Fibroblast of lung (primary cell): ENCODE measurements at regions not wholly inside any gene's neighbourhood (a gene's known extent, or its start where the extent isn't known, plus 50 kb on each side); places are given as distances from the start of the nearest gene placed in this dataset.
A peak's percentile ranks its signal among the peaks of the same experiment; 100 is the strongest.

ENCODE experiments used
- DNase-seq, 2 donors: peaks; one replicate each; pipeline versions ENCODE4 v3.0.0 to v3.0.0-alpha.2; 2010; ENCODE audit warnings: low read depth in 2 of 2
- H2AFZ ChIP-seq: 2 replicates; pipeline ENCODE4 v1.5.1; 2012; ENCODE audit warnings: low read length, control low read depth, inconsistent platforms
- H3K27ac ChIP-seq: 2 replicates; pipeline ENCODE4 v1.5.1; 2011; ENCODE audit warnings: low read length, control low read depth; ENCODE audit not compliant: insufficient read depth
- H3K27me3 ChIP-seq: 2 replicates; pipeline ENCODE4 v1.5.1; 2011; ENCODE audit warnings: mild to moderate bottlenecking, low read length; ENCODE audit not compliant: control insufficient read depth, insufficient read depth
- H3K36me3 ChIP-seq: 2 replicates; pipeline ENCODE4 v1.5.1; 2011; ENCODE audit warnings: low read length; ENCODE audit not compliant: control insufficient read depth, insufficient read depth
- H3K4me1 ChIP-seq: 2 replicates; pipeline ENCODE4 v1.5.1; 2011; ENCODE audit warnings: low read length; ENCODE audit not compliant: control insufficient read depth, insufficient read depth; ENCODE audit errors: extremely low read depth
- H3K4me2 ChIP-seq: 2 replicates; pipeline ENCODE4 v1.5.1; 2011; ENCODE audit warnings: low read length, control low read depth; ENCODE audit not compliant: insufficient read depth; ENCODE audit errors: extremely low read depth
- H3K4me3 ChIP-seq, 4 experiments: fragments of 200-600 bp in 1 of 4; sonication (generic) in 1 of 4; replicated peaks in 1 of 4; 2 replicates each; pipeline ENCODE4 v1.5.1; 2011 to 2016; ENCODE audit warnings: low read length in 4 of 4, low read depth in 3 of 4, mild to moderate bottlenecking in 3 of 4, control low read depth in 2 of 4, inconsistent platforms in 1 of 4, mixed read lengths in 1 of 4; ENCODE audit not compliant: insufficient read depth in 1 of 4; ENCODE audit errors: control extremely low read depth in 1 of 4
- H3K79me2 ChIP-seq: 2 replicates; pipeline ENCODE4 v1.5.1; 2012; ENCODE audit warnings: mild to moderate bottlenecking, low read length, inconsistent platforms; ENCODE audit not compliant: control insufficient read depth, insufficient read depth
- H3K9ac ChIP-seq: 2 replicates; pipeline ENCODE4 v1.5.1; 2011; ENCODE audit warnings: mild to moderate bottlenecking, low read length, control low read depth; ENCODE audit not compliant: insufficient read depth
- H3K9me3 ChIP-seq: 2 replicates; pipeline ENCODE4 v1.5.1; 2012; ENCODE audit warnings: low read depth, low read length; ENCODE audit not compliant: control insufficient read depth, insufficient read depth
- H4K20me1 ChIP-seq: 2 replicates; pipeline ENCODE4 v1.5.1; 2011; ENCODE audit warnings: low read length; ENCODE audit not compliant: control insufficient read depth, insufficient read depth; ENCODE audit errors: extremely low read depth
- CTCF ChIP-seq, 2 donors: IDR thresholded peaks in 1 of 2; conservative IDR thresholded peaks in 1 of 2; 1 replicate in 1 of 2; 2 replicates in 1 of 2; pipeline ENCODE4 v1.5.1; 2011 to 2012; ENCODE audit warnings: low read length in 2 of 2, control low read depth in 1 of 2, inconsistent platforms in 1 of 2, low read depth in 1 of 2, mild to moderate bottlenecking in 1 of 2
- EZH2 ChIP-seq: IDR thresholded peaks from 2 replicates; pipeline ENCODE4 v1.5.1; 2012; ENCODE audit warnings: low read length, control low read depth, mild to moderate bottlenecking; ENCODE audit errors: missing control alignments

GRCh38 chr5:82549263-82549662 is 271.1 kb upstream of the RPS23 start:
- no peak overlapping the region for H3K9ac ChIP-seq

GRCh38 chr5:82544004-82544403 is 265.9 kb upstream of the RPS23 start:
- Histone ChIP-seq H3K4me1 (no peaks in the 10 kb centered on the region), H2AFZ (no peak overlapping the region), H3K27me3 (no peaks in the 10 kb centered on the region), H4K20me1 (no peaks in the 10 kb centered on the region), H3K4me3 (no peak overlapping the region), H3K9ac (no peak overlapping the region), H3K27ac (no peak overlapping the region), H3K9me3 (no peaks in the 10 kb centered on the region), H3K36me3 (no peaks in the 10 kb centered on the region), H3K79me2 (no peaks in the 10 kb centered on the region), H3K4me2 (no peak overlapping the region)
- DNase-seq, result no peak
- TF ChIP-seq EZH2, result no peak
- TF ChIP-seq CTCF (conservative IDR thresholded peaks at IDR 0.05 in 1 of 2, IDR thresholded peaks at IDR 0.05 in 1 of 2; ENCODE audit: low read depth in 1 of 2, low read length in 2 of 2), result no peak

More at GRCh38 chr5:82549263-82549662, 271.1 kb upstream of the RPS23 start:
- Histone ChIP-seq H3K36me3 (no peaks in the 10 kb centered on the region), H2AFZ (no peak overlapping the region), H3K79me2 (no peaks in the 10 kb centered on the region), H4K20me1 (no peaks in the 10 kb centered on the region), H3K27me3 (no peaks in the 10 kb centered on the region), H3K27ac (no peak overlapping the region), H3K4me3 (no peak overlapping the region), H3K4me2 (no peak overlapping the region), H3K4me1 (no peaks in the 10 kb centered on the region), H3K9me3 (no peaks in the 10 kb centered on the region)
- peak; percentile 40 to 70 for DNase-seq
- no peak for TF ChIP-seq EZH2
- TF ChIP-seq CTCF (conservative IDR thresholded peaks at IDR 0.05 in 1 of 2, IDR thresholded peaks at IDR 0.05 in 1 of 2; ENCODE audit: low read depth in 1 of 2, low read length in 2 of 2), result no peak

- Histone ChIP-seq H2AFZ (no peak overlapping the region), H4K20me1 (no peaks in the 10 kb centered on the region), H3K27me3 (no peaks in the 10 kb centered on the region), H3K4me2 (no peak overlapping the region), H3K36me3 (no peaks in the 10 kb centered on the region), H3K9me3 (no peaks in the 10 kb centered on the region), H3K27ac (no peak overlapping the region), H3K4me1 (no peaks in the 10 kb centered on the region), H3K9ac (no peak overlapping the region), H3K4me3 (no peak overlapping the region), H3K79me2 (no peaks in the 10 kb centered on the region)
- no peak for TF ChIP-seq CTCF (conservative IDR thresholded peaks at IDR 0.05 in 1 of 2, IDR thresholded peaks at IDR 0.05 in 1 of 2; ENCODE audit: low read depth in 1 of 2, low read length in 2 of 2)
- TF ChIP-seq EZH2, result no peak
- DNase-seq, result peak in 1 of 2 donors; percentile 45
Observed at GRCh38 chr5:82540301-82540700, 262.1 kb upstream of the RPS23 start.
